GM12892 (cell line): ENCODE measurements at regions not wholly inside any gene's neighbourhood (a gene's known extent, or its start where the extent isn't known, plus 50 kb on each side); places are given as distances from the start of the nearest gene placed in this dataset.

ENCODE experiments used
- POLR2A ChIP-seq: IDR thresholded peaks from 2 replicates; pipeline ENCODE4 v1.6.1; 2011; ENCODE audit warnings: low read depth, low read length, control low read depth
- POLR2AphosphoS5 ChIP-seq: IDR thresholded peaks from 2 replicates; pipeline ENCODE4 v1.6.1; 2011; ENCODE audit warnings: low read depth, low read length, control low read depth

DNA sequence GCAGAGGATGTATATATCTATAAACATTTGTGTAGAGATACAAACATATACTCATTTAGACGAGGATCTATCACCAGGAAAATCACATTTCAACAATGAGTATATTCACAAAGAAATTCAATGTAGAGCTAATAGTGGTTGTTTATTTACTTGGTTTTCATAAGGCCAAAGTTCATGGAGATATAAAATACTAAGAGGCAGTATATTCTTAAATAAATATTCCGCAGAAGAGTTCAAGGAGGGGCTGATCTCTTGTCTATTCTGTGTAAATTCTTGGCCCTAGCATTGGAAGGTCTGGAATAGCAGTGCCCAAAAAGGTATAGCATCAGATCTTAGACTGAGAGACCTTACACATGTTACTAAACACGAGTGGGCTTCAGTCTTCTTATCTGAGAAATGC lies 122.1 kb downstream of the EDEM1 start:
- TF ChIP-seq POLR2AphosphoS5 (no peak), POLR2A (no peak)
